ENCODE measurements at regions not wholly inside any gene's neighbourhood (a gene's known extent, or its start where the extent isn't known, plus 50 kb on each side); places are given as distances from the start of the nearest gene placed in this dataset.

- no peak for DNase-seq (ENCODE audit: low spot score)
These were observed 58.5 kb downstream of the PSMG1 start for GRCh38 chr21:39124681-39125251.

- no peak for DNase-seq (ENCODE audit: low spot score)
These were observed 59.9 kb downstream of the PSMG1 start for GRCh38 chr21:39123375-39123774.

GRCh38 chr21:39121600-39122355 lies 61.5 kb downstream of the PSMG1 start:
- no peak for DNase-seq (ENCODE audit: low spot score)

- DNase-seq (ENCODE audit: low spot score): no peak
These were observed 62.2 kb downstream of the PSMG1 start for GRCh38 chr21:39120876-39121599.

- no peak for DNase-seq (ENCODE audit: low spot score)
These were observed 63.4 kb downstream of the PSMG1 start for GRCh38 chr21:39119891-39120290.

GRCh38 chr21:39118604-39119215 lies 64.5 kb downstream of the PSMG1 start:
- DNase-seq (ENCODE audit: low spot score): no peak

- no peak for DNase-seq (ENCODE audit: low spot score)
These were observed 65.2 kb downstream of the PSMG1 start for GRCh38 chr21:39118061-39118460.

- no peak for DNase-seq (ENCODE audit: low spot score)
These were observed 65.7 kb downstream of the PSMG1 start for GRCh38 chr21:39117440-39117970.

GRCh38 chr21:39116761-39117439 lies 66.4 kb downstream of the PSMG1 start:
- DNase-seq (ENCODE audit: low spot score): no peak

- DNase-seq (ENCODE audit: low spot score): no peak
These were observed 67.5 kb downstream of the PSMG1 start for GRCh38 chr21:39115576-39116235.

- no peak for DNase-seq (ENCODE audit: low spot score)
These were observed 68.2 kb downstream of the PSMG1 start for GRCh38 chr21:39114871-39115575.

GRCh38 chr21:39111931-39112550 lies 71.2 kb downstream of the PSMG1 start:
- DNase-seq (ENCODE audit: low spot score): no peak

- no peak for DNase-seq (ENCODE audit: low spot score)
These were observed 72.8 kb downstream of the PSMG1 start for GRCh38 chr21:39110431-39110830.

GRCh38 chr21:39109596-39110210 lies 73.5 kb downstream of the PSMG1 start:
- DNase-seq (ENCODE audit: low spot score): no peak

GRCh38 chr21:39109163-39109530 lies 74.1 kb downstream of the PSMG1 start:
- DNase-seq (ENCODE audit: low spot score): no peak

GRCh38 chr21:39108291-39109162 lies 74.7 kb downstream of the PSMG1 start:
- no peak for DNase-seq (ENCODE audit: low spot score)

GRCh38 chr21:39107739-39108138 lies 75.5 kb downstream of the PSMG1 start:
- no peak for DNase-seq (ENCODE audit: low spot score)

GRCh38 chr21:39106881-39107462 lies 76.3 kb downstream of the PSMG1 start:
- DNase-seq (ENCODE audit: low spot score): no peak
